SK-N-SH (cell line): ENCODE measurements at regions not wholly inside any gene's neighbourhood (a gene's known extent, or its start where the extent isn't known, plus 50 kb on each side); places are given as distances from the start of the nearest gene placed in this dataset.

Experiments
- CTCF ChIA-PET: fragments of 300-600, 350-600 bp; formaldehyde crosslinking; extraction: SDS; loops from one replicate; lab custom pipeline; 2021; lab: Yijun Ruan, JAX
- POLR2A ChIA-PET: fragments of 350-600 bp; sonication (Branson Sonifier 250); formaldehyde crosslinking; extraction: SDS; loops from one replicate; lab custom pipeline; 2020; ENCODE audit warnings: antibody characterized with exemption, inconsistent platforms; lab: Yijun Ruan, JAX
- DNase-seq: peaks from one replicate; pipeline ENCODE4 v3.0.0; 2012
- H2AFZ ChIP-seq: fragments of 200-600 bp; sonication (generic); 2 replicates; pipeline ENCODE4 v1.8.1; 2016; ENCODE audit warnings: antibody characterized with exemption, mild to moderate bottlenecking, low read depth
- H3F3A ChIP-seq: fragments of 200-600 bp; sonication (generic); replicated peaks from 2 replicates; pipeline ENCODE3; 2016; ENCODE audit warnings: antibody characterized with exemption, mild to moderate bottlenecking; ENCODE audit not compliant: insufficient read depth
- H3K27ac ChIP-seq, 2 experiments: fragments of 200-500 bp in 1 of 2; fragments of 200-600 bp in 1 of 2; sonication (Bioruptor generic) in 1 of 2; sonication (generic), shearing (Covaris generic) in 1 of 2; 2 replicates each; pipeline versions ENCODE4 v1.5.1 to v1.6.1; 2014 to 2016; ENCODE audit warnings: low read depth in 2 of 2, inconsistent platforms in 1 of 2, low read length in 1 of 2, mild to moderate bottlenecking in 1 of 2, mixed read lengths in 1 of 2
- H3K27me3 ChIP-seq: fragments of 200-600 bp; sonication (generic), shearing (Covaris generic); 2 replicates; pipeline ENCODE4 v1.6.1; 2016; ENCODE audit warnings: mixed run types; ENCODE audit not compliant: insufficient read depth
- H3K36me3 ChIP-seq, 2 experiments: fragments of 200-500 bp in 1 of 2; fragments of 200-600 bp in 1 of 2; sonication (Bioruptor generic) in 1 of 2; sonication (generic) in 1 of 2; replicated peaks in 1 of 2; 2 replicates each; pipeline versions ENCODE3 to v1.5.1; 2014 to 2016; ENCODE audit warnings: low read length in 1 of 2, mild to moderate bottlenecking in 1 of 2; ENCODE audit not compliant: insufficient read depth in 2 of 2, control insufficient read depth in 1 of 2
- H3K4me1 ChIP-seq, 2 experiments: fragments of 200-500 bp in 1 of 2; fragments of 200-600 bp in 1 of 2; sonication (Bioruptor generic) in 1 of 2; sonication (generic), shearing (Covaris generic) in 1 of 2; 2 replicates each; pipeline versions ENCODE4 v1.5.1 to v1.6.1; 2014 to 2016; ENCODE audit warnings: low read depth in 1 of 2, low read length in 1 of 2, mixed run types in 1 of 2; ENCODE audit not compliant: insufficient read depth in 2 of 2, control insufficient read depth in 1 of 2
- H3K4me2 ChIP-seq: fragments of 200-600 bp; sonication (generic), shearing (Covaris generic); 2 replicates; pipeline ENCODE4 v1.6.1; 2017; ENCODE audit warnings: mixed run types
- H3K4me3 ChIP-seq, 2 experiments: fragments of 200-500 bp in 1 of 2; fragments of 200-600 bp in 1 of 2; sonication (Bioruptor generic) in 1 of 2; sonication (generic), shearing (Covaris generic) in 1 of 2; 2 replicates each; pipeline versions ENCODE4 v1.5.1 to v1.8.1; 2014 to 2016; ENCODE audit warnings: low read depth in 2 of 2, inconsistent platforms in 1 of 2, low read length in 1 of 2, mild to moderate bottlenecking in 1 of 2, mixed read lengths in 1 of 2, moderate library complexity in 1 of 2
- H3K79me2 ChIP-seq: fragments of 200-600 bp; sonication (generic); 2 replicates; pipeline ENCODE4 v1.8.1; 2017; ENCODE audit warnings: mild to moderate bottlenecking; ENCODE audit not compliant: insufficient read depth
- H3K9ac ChIP-seq: fragments of 200-600 bp; sonication (generic); 2 replicates; pipeline ENCODE4 v1.6.1; 2017; ENCODE audit warnings: mixed run types
- H3K9me2 ChIP-seq: fragments of 200-600 bp; sonication (generic); 2 replicates; pipeline ENCODE4 v1.6.1; 2017; ENCODE audit warnings: mixed run types
- H3K9me3 ChIP-seq: fragments of 200-600 bp; sonication (generic); 2 replicates; pipeline ENCODE4 v1.6.1; 2017; ENCODE audit warnings: mixed run types, mild to moderate bottlenecking, moderate library complexity
- H4K20me1 ChIP-seq: fragments of 200-600 bp; sonication (generic); 2 replicates; pipeline ENCODE4 v1.6.1; 2017; ENCODE audit warnings: mild to moderate bottlenecking, mixed run types; ENCODE audit not compliant: insufficient read depth
- CHD2 ChIP-seq: fragments of 150-350 bp; IDR thresholded peaks from 2 replicates; pipeline ENCODE4 v1.6.1; 2018; ENCODE audit warnings: low read length; ENCODE audit not compliant: partially characterized antibody
- ELF1 ChIP-seq: IDR thresholded peaks from 2 replicates; pipeline ENCODE4 v1.4.0; 2012
- EP300 ChIP-seq, 2 experiments: IDR thresholded peaks; 2 replicates each; pipeline versions ENCODE4 v1.4.0 to v1.6.1; 2012; ENCODE audit warnings: borderline replicate concordance in 1 of 2, low read depth in 1 of 2, low read length in 1 of 2
- GABPA ChIP-seq: IDR thresholded peaks from 2 replicates; pipeline ENCODE4 v1.4.0; 2012; ENCODE audit warnings: low read depth, mild to moderate bottlenecking
- MEF2A ChIP-seq: IDR thresholded peaks from 2 replicates; pipeline ENCODE4 v1.4.0; 2012; ENCODE audit warnings: low read depth, borderline replicate concordance
- RAD21 ChIP-seq: IDR thresholded peaks from 2 replicates; pipeline ENCODE4 v1.6.1; 2012; ENCODE audit warnings: mild to moderate bottlenecking, low read length
- REST ChIP-seq: IDR thresholded peaks from 2 replicates; pipeline ENCODE4 v1.6.1; 2012; ENCODE audit warnings: mild to moderate bottlenecking, low read depth, low read length, moderate library complexity
- SIN3A ChIP-seq: IDR thresholded peaks from 2 replicates; pipeline ENCODE4 v1.6.1; 2012; ENCODE audit warnings: low read depth, mild to moderate bottlenecking, low read length, moderate library complexity, borderline replicate concordance
- ZBTB33 ChIP-seq: IDR thresholded peaks from 2 replicates; pipeline ENCODE4 v1.4.0; 2012; ENCODE audit warnings: low read depth, borderline replicate concordance
- WGBS: methylation state at CpG from one replicate; pipeline ENCODE4 v1.1.6; 2017; ENCODE audit warnings: low lambda C conversion rate; 5-methylcytosine and 5-hydroxymethylcytosine counted together
- TF ChIP-seq, protein P1 (sequence below): fragments of 150-350 bp; IDR thresholded peaks from 2 replicates; pipeline ENCODE4 v1.6.1; 2016; ENCODE audit warnings: mild to moderate bottlenecking, low read depth, low read length
- TF ChIP-seq, protein P2 (sequence below): fragments of 150-350 bp; IDR thresholded peaks from 2 replicates; pipeline ENCODE4 v1.6.1; 2017; ENCODE audit warnings: antibody characterized with exemption, low read length, low read depth, borderline replicate concordance

DNA sequence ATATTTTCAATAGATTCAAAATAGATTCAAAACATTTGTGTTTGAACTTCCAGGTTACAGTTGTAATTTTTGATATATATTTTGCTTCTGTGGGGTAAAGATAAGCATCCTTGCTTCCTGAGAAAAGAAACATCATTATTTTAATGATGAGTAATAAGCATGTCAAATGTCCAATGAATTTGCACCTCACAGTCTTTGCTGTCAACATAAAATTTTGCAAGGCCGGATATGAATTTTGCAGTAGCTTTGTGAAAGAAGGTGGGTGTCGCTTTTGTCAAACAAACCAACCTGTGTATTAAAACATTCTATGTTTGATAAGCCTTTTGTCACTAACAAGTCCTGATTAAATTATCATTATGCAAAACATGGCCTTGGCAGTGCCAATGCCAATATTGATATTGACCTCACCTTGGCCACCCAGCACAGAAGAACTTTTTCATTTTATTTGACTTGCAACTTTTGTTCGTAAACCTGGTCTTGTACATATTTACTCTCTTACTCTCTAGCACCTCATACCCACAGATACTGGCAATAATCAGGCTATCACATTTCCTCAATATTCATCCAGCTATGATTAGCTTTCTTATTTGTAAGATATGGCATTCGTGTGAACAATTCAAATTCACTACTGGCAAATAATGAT is 645.0 kb upstream of the KLF4 start:
- no peaks in the 10 kb centered on the region for H4K20me1 ChIP-seq
- no peak overlapping the region for H3K27ac ChIP-seq
- ChIA-PET CTCF (no interaction called here), POLR2A (no interaction called here)
- no peak overlapping the region for H3K4me2 ChIP-seq
- WGBS = 33% methylated on average over 4 of the region's 4 CpGs
- H3K4me3 ChIP-seq = no peak overlapping the region
- H2AFZ ChIP-seq = no peak overlapping the region
- H3K36me3 ChIP-seq = no peaks in the 10 kb centered on the region
- DNase-seq = no peak
- H3F3A ChIP-seq = no peaks in the 10 kb centered on the region
- H3K79me2 ChIP-seq = no peaks in the 10 kb centered on the region
- TF ChIP-seq, protein P1, sequence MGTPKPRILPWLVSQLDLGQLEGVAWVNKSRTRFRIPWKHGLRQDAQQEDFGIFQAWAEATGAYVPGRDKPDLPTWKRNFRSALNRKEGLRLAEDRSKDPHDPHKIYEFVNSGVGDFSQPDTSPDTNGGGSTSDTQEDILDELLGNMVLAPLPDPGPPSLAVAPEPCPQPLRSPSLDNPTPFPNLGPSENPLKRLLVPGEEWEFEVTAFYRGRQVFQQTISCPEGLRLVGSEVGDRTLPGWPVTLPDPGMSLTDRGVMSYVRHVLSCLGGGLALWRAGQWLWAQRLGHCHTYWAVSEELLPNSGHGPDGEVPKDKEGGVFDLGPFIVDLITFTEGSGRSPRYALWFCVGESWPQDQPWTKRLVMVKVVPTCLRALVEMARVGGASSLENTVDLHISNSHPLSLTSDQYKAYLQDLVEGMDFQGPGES = no peak
- no peak for TF ChIP-seq EP300 (IDR thresholded peaks at IDR 0.05; ENCODE audit: borderline replicate concordance in 1 of 2, low read depth in 1 of 2, low read length in 1 of 2)
- TF ChIP-seq, protein P2, sequence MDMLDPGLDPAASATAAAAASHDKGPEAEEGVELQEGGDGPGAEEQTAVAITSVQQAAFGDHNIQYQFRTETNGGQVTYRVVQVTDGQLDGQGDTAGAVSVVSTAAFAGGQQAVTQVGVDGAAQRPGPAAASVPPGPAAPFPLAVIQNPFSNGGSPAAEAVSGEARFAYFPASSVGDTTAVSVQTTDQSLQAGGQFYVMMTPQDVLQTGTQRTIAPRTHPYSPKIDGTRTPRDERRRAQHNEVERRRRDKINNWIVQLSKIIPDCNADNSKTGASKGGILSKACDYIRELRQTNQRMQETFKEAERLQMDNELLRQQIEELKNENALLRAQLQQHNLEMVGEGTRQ = no peak
- no peak for TF ChIP-seq ELF1
- no peak for TF ChIP-seq RAD21
- TF ChIP-seq SIN3A = no peak
- TF ChIP-seq ZBTB33 = no peak
- TF ChIP-seq REST = no peak
- TF ChIP-seq GABPA = no peak
- TF ChIP-seq MEF2A = no peak
- TF ChIP-seq CHD2 = no peak
- H3K9me2 ChIP-seq = no peaks in the 10 kb centered on the region
- H3K9ac ChIP-seq = no peak overlapping the region
- H3K9me3 ChIP-seq = no peaks in the 10 kb centered on the region
- H3K27me3 ChIP-seq = 0 out of 2 replicates have a peak, but pooled peaks cover 4% of the 10 kb centered on the region
- H3K4me1 ChIP-seq = no peaks in the 10 kb centered on the region
